ENCODE measurements at regions not wholly inside any gene's neighbourhood (a gene's known extent, or its start where the extent isn't known, plus 50 kb on each side); places are given as distances from the start of the nearest gene placed in this dataset.

- CTCF ChIA-PET, result no interaction called here
These were observed 271.7 kb downstream of the NPHP4 start for GRCh38 chr1:5720484-5720883.

GRCh38 chr1:5720045-5720444 lies 272.2 kb downstream of the NPHP4 start:
- ChIA-PET POLR2A (no interaction called here), CTCF (no interaction called here)

More at GRCh38 chr1:5720484-5720883, 271.7 kb downstream of the NPHP4 start:
- POLR2A ChIA-PET, result no interaction called here

GRCh38 chr1:5718831-5719632 lies 273.2 kb downstream of the NPHP4 start:
- CTCF ChIA-PET, result no interaction called here

GRCh38 chr1:5717031-5717682 lies 275.1 kb downstream of the NPHP4 start:
- POLR2A ChIA-PET, result no interaction called here
- CTCF ChIA-PET, result no interaction called here

More at GRCh38 chr1:5718831-5719632, 273.2 kb downstream of the NPHP4 start:
- POLR2A ChIA-PET, result no interaction called here

- POLR2A ChIA-PET, result no interaction called here
- CTCF ChIA-PET, result interaction anchor here (1.2 kb wide), 1 partner anchor 206 kb away, joined by 4 read pairs; no protein-coding TSS in a partner anchor
These were observed 276.1 kb downstream of the NPHP4 start for GRCh38 chr1:5716126-5716525.

- CTCF ChIA-PET, result no interaction called here
- POLR2A ChIA-PET, result no interaction called here
These were observed 278.9 kb downstream of the NPHP4 start for GRCh38 chr1:5713101-5714010.

- CTCF ChIA-PET, result no interaction called here
- POLR2A ChIA-PET, result no interaction called here
These were observed 280.1 kb downstream of the NPHP4 start for GRCh38 chr1:5711956-5712645.

GRCh38 chr1:5711079-5711478 lies 281.1 kb downstream of the NPHP4 start:
- CTCF ChIA-PET, result no interaction called here
- POLR2A ChIA-PET, result no interaction called here

- POLR2A ChIA-PET, result no interaction called here
- CTCF ChIA-PET, result no interaction called here
These were observed 282.2 kb downstream of the NPHP4 start for GRCh38 chr1:5709976-5710375.

GRCh38 chr1:5709461-5709975 lies 282.7 kb downstream of the NPHP4 start:
- ChIA-PET CTCF (no interaction called here), POLR2A (no interaction called here)

GRCh38 chr1:5708346-5709245 lies 283.6 kb downstream of the NPHP4 start:
- POLR2A ChIA-PET, result no interaction called here
- CTCF ChIA-PET, result no interaction called here

- CTCF ChIA-PET, result no interaction called here
- POLR2A ChIA-PET, result no interaction called here
These were observed 284.5 kb downstream of the NPHP4 start for GRCh38 chr1:5707566-5708345.

- CTCF ChIA-PET, result no interaction called here
- POLR2A ChIA-PET, result no interaction called here
These were observed 286.0 kb downstream of the NPHP4 start for GRCh38 chr1:5706239-5706638.

- POLR2A ChIA-PET, result no interaction called here
- CTCF ChIA-PET, result no interaction called here
These were observed 286.5 kb downstream of the NPHP4 start for GRCh38 chr1:5705751-5706150.

GRCh38 chr1:5704561-5705514 lies 287.4 kb downstream of the NPHP4 start:
- ChIA-PET POLR2A (no interaction called here), CTCF (interaction anchor here (0.6 kb wide), 1 partner anchor 233 kb away, joined by 3 read pairs; no protein-coding TSS in a partner anchor)

- CTCF ChIA-PET, result no interaction called here
- POLR2A ChIA-PET, result no interaction called here
These were observed 290.6 kb downstream of the NPHP4 start for GRCh38 chr1:5701642-5702041.

- CTCF ChIA-PET, result no interaction called here
- POLR2A ChIA-PET, result no interaction called here
These were observed 298.7 kb downstream of the NPHP4 start for GRCh38 chr1:5693568-5693967.

All from activated CD8-positive, alpha-beta memory T cell treated with anti-CD3 and anti-CD28 coated beads for 36 hours (primary cell).